ENCODE measurements at regions not wholly inside any gene's neighbourhood (a gene's known extent, or its start where the extent isn't known, plus 50 kb on each side); places are given as distances from the start of the nearest gene placed in this dataset.
A peak's percentile ranks its signal among the peaks of the same experiment; 100 is the strongest.
"Not testable (repeated sequence)": the region's sequence is repeated elsewhere in the genome, so short reads cannot be mapped to it uniquely, and the experiment has no call there.

DNA sequence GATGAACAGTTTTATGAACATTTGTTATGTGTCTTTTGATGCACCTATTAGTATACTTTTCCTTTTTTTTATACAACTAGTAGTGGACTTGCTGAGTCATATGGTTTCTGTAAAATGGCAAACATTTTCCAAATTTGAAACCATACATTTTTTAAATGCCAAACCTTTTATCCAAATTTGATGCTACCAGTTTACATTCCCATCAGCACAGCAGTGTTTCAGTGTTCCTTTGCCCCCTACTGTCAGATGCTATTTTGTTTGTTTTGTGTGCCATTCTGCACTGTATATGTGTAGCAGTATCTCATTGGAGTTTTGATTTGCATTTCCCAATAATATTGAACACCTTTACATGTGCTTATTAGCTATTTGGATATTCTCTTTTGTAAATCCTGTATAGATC lies 219.4 kb downstream of the TANC2 start:
- DNase-seq, result peak; percentile 54

DNA sequence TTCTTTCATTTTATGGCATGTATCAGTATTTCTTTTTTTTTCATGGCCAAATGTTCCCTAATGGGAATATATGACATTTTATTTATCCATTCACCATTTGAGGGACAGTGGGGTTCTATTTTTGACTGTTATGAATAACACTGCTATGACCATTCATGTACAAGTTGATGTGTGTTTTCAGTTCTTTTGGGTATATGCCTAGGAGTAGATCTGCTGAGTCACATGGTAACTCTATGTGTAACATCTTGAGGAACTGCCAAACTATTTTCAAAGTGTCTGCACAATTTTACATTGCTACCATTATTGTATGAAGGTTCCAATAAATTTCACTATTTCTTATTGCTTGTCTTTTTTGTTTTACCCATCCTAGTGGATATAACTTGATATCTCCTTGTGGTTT lies 223.0 kb downstream of the TANC2 start:
- DNase-seq, result peak; percentile 69

- peak; percentile 31 for DNase-seq
Observed at GRCh38 chr17:63189930-63190329, 223.9 kb downstream of the TANC2 start.

GRCh38 chr17:63190821-63191370 lies 224.9 kb downstream of the TANC2 start:
- no peak for DNase-seq

GRCh38 chr17:63191610-63192009 lies 225.6 kb downstream of the TANC2 start:
- no peak for DNase-seq

DNA sequence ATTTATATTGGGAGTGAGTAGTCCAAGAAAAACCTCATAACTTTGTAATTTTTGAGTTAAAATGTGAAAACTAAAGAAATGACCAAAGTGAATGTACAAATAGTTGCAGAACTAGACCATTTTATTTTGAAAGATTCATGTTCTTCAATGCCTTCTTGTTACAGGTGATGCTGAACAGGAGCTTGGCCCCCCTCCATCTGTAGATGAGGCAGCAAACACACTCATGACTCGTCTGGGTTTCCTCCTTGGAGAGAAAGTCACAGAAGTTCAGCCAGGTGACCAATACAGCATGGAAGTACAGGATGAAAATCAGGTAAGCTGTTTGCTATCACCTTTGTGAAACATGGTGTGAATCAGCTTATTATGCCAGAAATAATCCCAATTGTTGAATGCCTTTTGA lies 227.8 kb downstream of the TANC2 start:
- no peak for DNase-seq

DNA sequence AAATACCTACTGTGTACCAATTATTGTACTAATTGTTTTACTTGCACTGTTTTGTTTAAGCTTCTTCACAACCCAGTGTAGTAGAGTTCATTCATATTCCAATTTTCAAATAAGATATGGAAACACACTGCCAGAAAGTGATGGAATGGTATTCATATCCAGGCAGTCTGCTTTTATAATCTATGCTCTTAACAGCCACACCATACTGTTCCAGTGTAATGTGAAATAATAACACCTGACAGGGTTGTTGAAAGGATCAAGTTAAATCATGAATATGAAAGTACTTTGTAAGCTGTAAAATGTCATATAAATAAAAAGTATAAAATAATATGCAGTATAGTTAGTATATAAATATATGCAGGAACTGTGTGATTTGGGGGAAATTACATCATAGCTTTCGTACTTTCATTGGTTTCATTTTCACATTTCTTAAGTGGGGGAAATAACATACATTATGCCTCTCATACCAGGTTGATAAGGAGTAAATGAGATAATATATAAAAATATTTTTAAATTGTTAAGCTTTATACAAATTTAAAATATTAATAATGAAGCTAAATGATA lies 230.8 kb downstream of the TANC2 start:
- no peak for DNase-seq

DNA sequence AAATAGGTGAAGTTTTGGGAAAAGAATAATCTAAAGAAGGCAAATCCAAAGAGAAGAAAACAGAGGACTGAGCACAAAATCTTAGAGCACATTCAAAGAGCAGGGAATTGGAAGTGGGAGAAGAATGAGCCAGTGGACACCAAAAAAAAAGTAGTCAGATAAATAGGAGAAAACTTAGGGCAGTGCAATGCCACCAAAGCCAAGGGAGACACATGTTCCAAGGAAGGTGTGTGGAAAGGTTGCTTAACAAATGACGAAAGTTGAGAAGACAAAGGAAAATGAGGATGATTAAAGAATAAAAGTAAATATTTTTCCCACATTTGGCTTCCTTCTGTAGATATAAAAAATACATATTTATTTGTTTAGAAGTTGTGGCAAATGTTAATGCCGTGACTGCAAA lies 237.6 kb downstream of the TANC2 start:
- DNase-seq, result no peak

DNA sequence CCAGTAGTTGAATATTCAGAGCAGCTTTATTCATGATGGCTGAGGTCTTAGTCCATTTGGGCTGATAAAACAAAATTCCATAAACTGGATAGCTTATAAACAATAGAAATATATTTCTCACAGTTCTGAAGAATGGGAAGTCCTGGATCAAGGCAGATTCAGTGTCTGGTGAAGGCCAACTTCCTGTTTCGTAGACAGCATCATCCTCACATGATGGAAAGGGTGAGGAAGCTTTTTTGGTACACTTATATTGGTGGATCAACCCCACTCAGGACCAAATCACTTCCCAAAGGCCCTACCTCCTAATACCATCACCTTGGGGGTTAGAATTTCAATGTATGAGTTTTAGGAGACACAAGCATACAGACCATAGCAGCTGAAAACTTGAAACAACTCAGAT lies 224.2 kb downstream of the CYB561 start:
- DNase-seq, result no peak

GRCh38 chr17:63222655-63223054 lies 223.5 kb downstream of the CYB561 start:
- peak; percentile 15 for DNase-seq

GRCh38 chr17:63223212-63223911 lies 222.7 kb downstream of the CYB561 start:
- DNase-seq, result no peak

GRCh38 chr17:63224644-63225043 lies 221.5 kb downstream of the CYB561 start:
- DNase-seq, result no peak

GRCh38 chr17:63226720-63227119 lies 219.4 kb downstream of the CYB561 start:
- DNase-seq, result not testable (repeated sequence)

DNA sequence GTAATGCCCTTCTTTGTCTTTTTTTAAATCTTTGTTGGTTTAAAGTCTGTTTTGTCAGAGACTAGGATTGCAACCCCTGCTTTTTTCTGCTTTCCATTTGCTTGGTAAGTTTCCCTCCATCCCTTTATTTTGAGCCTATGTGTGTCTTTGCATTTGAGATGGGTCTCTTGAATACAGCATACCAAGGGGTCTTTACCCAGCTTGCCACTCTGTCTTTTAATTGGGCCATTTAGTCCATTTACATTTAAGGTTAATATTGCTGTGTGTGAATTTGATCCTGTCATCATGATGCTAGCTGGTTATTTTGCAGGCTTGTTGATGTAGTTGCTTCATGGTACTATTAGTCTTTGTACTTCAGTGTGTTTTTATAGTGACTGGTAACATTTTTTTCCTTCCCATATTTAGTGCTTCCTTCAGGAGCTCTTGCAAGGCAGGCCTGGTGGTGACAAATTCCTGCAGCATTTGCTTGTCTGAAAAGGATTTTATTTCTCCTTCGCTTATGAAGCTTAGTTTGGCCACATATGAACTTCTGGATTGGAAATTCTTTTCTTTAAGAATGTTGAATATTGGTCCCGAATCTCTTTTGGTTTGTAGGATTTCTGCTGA lies 215.0 kb downstream of the CYB561 start:
- DNase-seq, result peak; percentile 18

GRCh38 chr17:63232565-63233310 lies 213.4 kb downstream of the CYB561 start:
- DNase-seq, result no peak

DNA sequence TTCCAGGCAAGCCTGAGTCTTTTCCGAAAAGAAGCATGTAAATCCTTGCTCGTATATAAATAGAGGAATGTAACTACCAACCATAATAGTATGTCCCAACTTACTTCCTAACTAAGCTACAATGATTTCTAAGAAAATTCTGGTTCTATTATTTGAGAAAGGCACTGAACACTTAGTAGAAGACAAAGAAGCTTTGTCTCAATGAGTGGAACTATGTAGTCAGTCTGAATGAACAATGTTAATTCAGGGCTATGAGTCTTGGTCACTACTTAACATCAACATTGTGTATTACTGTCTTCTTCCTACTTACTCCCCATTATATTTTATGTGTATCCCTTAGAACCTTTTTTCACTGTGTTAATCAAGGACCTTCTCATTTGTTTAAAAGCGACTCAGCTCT lies 206.0 kb downstream of the CYB561 start:
- DNase-seq, result no peak

DNA sequence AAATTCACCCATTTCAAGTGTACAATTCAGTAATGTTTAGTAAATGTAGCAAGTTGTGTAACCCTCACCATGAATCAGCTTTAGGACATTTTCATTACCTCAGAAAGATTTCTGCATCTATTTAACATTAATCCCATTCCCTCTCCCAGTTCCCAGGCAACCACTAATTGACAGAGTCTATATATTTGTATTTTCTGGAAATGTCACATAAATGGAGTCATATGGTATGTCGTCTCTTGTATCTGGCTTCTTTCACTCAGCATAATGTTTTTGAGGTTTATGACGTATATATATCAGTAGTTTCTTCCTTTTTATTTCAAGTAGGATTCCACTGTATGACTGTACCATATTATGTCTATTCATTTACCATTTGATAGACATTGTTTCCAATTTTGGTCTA lies 199.8 kb downstream of the CYB561 start:
- DNase-seq, result peak; percentile 89

DNA sequence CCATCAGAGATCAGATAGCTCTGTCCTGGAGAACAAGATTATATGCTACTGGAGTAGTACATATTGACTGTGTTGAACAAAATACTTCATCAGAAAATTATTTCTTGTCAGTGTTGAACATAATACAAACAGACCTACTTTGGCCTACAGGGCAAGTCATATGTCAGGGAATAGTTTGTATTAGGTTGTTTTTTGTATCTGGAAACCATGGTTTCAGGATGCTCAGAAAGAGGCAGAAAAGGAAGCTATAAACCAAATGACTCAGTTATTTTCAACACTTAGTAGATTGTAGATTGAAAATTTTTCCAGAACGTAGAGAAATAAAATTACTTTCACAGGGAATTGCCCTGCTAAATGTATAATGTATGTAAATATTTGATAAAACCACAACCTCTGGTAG lies 198.4 kb downstream of the CYB561 start:
- peak; percentile 51 for DNase-seq

DNA sequence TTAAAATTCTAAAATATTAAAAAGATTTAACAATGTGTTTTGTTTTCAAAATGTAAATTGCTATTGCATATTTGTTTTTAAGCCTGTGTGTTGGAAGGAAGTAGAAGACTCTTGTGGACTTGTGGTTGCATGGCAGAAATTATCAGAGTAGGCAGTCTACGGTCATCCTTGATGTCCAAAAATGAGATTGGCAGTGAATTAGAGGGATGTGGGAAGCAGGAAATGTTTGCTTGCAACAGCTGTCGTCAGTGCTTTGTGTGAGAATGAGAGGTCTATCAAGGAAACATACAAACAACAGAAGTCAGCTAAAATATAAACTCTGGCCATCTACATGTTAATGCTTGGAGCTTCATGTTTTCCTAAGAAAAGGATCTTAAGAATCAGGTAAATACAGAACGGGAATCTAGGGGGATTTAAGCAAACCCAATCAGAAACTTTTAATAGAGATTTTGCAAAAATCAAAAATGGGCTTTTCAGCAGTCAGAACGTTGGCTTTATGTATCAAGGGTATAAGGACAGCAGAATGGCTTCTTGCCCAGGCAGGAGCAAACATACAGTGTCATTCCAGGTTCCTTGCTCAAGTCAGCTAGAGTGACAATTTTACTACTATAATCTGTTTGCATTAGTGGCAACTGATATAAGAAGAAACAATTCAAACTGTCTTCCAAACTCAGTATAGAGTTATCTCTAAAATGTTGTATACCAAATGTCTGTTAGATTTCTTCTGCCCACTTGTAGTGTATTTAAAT lies 196.7 kb downstream of the CYB561 start:
- peak; percentile 12 for DNase-seq

DNA sequence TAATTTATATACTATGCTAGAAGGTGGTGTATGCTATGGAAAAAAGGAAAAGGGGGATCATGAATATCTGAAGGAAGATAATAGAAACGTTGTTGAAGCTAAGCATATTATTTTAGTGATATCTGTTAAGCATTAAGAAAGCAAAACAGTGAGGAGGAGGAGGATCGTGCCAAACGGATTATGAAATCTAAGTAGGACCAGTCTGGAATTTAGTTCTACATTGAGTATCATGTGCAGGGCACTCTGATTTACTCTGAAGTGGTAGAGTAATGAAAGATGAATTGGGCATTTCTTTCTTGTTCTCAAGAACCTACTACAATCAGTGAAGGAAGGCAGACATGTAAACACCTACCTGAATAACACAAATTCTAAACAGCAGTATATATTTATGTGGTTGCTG lies 195.3 kb downstream of the CYB561 start:
- DNase-seq, result no peak

GRCh38 chr17:63258785-63259184 lies 187.3 kb downstream of the CYB561 start:
- no peak for DNase-seq

DNA sequence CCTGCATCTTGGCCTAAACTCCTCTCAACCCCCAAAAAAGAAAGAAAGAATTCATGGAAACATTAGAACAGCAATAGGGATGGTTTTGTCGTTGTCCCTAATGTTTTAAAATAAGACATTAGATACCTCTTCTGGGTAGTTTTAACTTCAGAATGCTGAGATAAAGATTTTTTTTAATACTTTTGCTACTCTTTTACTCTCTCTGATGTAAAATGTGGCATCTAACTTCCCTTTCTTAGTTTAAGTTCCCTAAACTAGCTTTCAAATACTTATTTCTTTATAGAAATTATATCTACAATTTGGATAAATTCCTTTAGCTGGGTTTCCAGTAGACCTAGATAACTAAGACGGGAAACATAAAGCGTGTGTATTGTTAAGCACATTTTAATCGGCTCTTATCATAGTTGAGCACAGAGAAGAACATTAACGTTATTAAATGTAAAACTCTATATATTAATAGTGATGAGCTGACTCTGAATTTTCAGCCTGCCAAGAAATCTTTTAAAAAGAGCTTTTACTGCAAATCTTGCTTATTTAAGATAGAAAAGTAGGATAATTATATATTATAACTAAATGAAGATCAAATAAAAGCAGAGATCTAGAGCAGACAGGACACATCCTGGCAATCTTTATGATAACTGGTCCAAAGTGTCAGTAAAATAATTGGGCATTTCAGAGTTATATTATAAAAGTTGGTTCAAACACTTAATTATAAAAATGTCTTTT lies 183.2 kb downstream of the CYB561 start:
- no peak for DNase-seq
